ENCODE measurements at regions not wholly inside any gene's neighbourhood (a gene's known extent, or its start where the extent isn't known, plus 50 kb on each side); places are given as distances from the start of the nearest gene placed in this dataset.

- Histone ChIP-seq H3K79me2 (ENCODE audit: insufficient read depth, low read depth, low read length) (no peaks in the 10 kb centered on the region), H3K4me1 (ENCODE audit: insufficient read depth, low read length, poor library complexity, severe bottlenecking) (no peaks in the 10 kb centered on the region), H3K27ac (ENCODE audit: low read depth, low read length, poor library complexity, severe bottlenecking) (no peak overlapping the region), H3K9me3 (ENCODE audit: low read length) (no peaks in the 10 kb centered on the region), H3K9me2 (ENCODE audit: insufficient read depth, low read length) (no peaks in the 10 kb centered on the region), H3K4me2 (ENCODE audit: low read length) (no peak overlapping the region), H3K4me3 (ENCODE audit: low read depth, low read length, poor library complexity, severe bottlenecking) (no peak overlapping the region), H2AFZ (ENCODE audit: low read length) (no peak overlapping the region), H3K36me3 (ENCODE audit: insufficient read depth, low read length) (no peaks in the 10 kb centered on the region), H4K20me1 (ENCODE audit: insufficient read depth, low read length) (no peaks in the 10 kb centered on the region)
- TF ChIP-seq EZH2phosphoT487 (IDR thresholded peaks at IDR 0.05; ENCODE audit: borderline replicate concordance, low read depth, low read length) = no peak
- TF ChIP-seq CTCF (conservative IDR thresholded peaks at IDR 0.05; ENCODE audit: low read length) = no peak
- ChIA-PET CTCF (ENCODE audit: unreplicated experiment) (no interaction called here), POLR2A (no interaction called here)
- no peak for DNase-seq (ENCODE audit: low spot score)
- intact Hi-C loops (cut with micrococcal nuclease; ENCODE audit: unreplicated experiment) = no loop called here
- no TSS peak for BruUV-seq (replicated peaks)
Observed at GRCh38 chrY:7701676-7702075, 790.1 kb upstream of the AMELY start.

GRCh38 chrY:7697506-7697905 lies 786.0 kb upstream of the AMELY start:
- TF ChIP-seq EZH2phosphoT487 (IDR thresholded peaks at IDR 0.05; ENCODE audit: borderline replicate concordance, low read depth, low read length) = no peak
- no peak for TF ChIP-seq CTCF (conservative IDR thresholded peaks at IDR 0.05; ENCODE audit: low read length)
- no peaks in the 10 kb centered on the region for H3K36me3 ChIP-seq (ENCODE audit: insufficient read depth, low read length)
- no peaks in the 10 kb centered on the region for H3K9me3 ChIP-seq (ENCODE audit: low read length)
- H4K20me1 ChIP-seq (ENCODE audit: insufficient read depth, low read length) = no peaks in the 10 kb centered on the region
- DNase-seq (ENCODE audit: low spot score) = no peak
- no peak overlapping the region for H3K27ac ChIP-seq (ENCODE audit: low read depth, low read length, poor library complexity, severe bottlenecking)
- intact Hi-C loops (cut with micrococcal nuclease; ENCODE audit: unreplicated experiment) = loop anchor here (2.0 kb wide), 1 partner anchor 15 kb away; no protein-coding TSS in a partner anchor
- H3K9me2 ChIP-seq (ENCODE audit: insufficient read depth, low read length) = no peaks in the 10 kb centered on the region
- no peaks in the 10 kb centered on the region for H3K79me2 ChIP-seq (ENCODE audit: insufficient read depth, low read depth, low read length)
- no TSS peak for BruUV-seq (replicated peaks)
- CTCF ChIA-PET (ENCODE audit: unreplicated experiment) = no interaction called here
- H3K4me2 ChIP-seq (ENCODE audit: low read length) = no peak overlapping the region
- no peak overlapping the region for H3K4me3 ChIP-seq (ENCODE audit: low read depth, low read length, poor library complexity, severe bottlenecking)
- no peak overlapping the region for H2AFZ ChIP-seq (ENCODE audit: low read length)
- POLR2A ChIA-PET = interaction anchor here (0.8 kb wide), 1 partner anchor 110 kb away, joined by 3 read pairs; no protein-coding TSS in a partner anchor
- no peaks in the 10 kb centered on the region for H3K4me1 ChIP-seq (ENCODE audit: insufficient read depth, low read length, poor library complexity, severe bottlenecking)

- BruUV-seq (replicated peaks) = no TSS peak
- no peak overlapping the region for H3K4me3 ChIP-seq (ENCODE audit: low read depth, low read length, poor library complexity, severe bottlenecking)
- CTCF ChIA-PET (ENCODE audit: unreplicated experiment) = no interaction called here
Observed at GRCh38 chrY:7692701-7693100, 781.1 kb upstream of the AMELY start.

More at GRCh38 chrY:7692701-7693100, 781.1 kb upstream of the AMELY start:
- intact Hi-C loops (cut with micrococcal nuclease; ENCODE audit: unreplicated experiment) = no loop called here
- H3K9me2 ChIP-seq (ENCODE audit: insufficient read depth, low read length) = no peaks in the 10 kb centered on the region
- H4K20me1 ChIP-seq (ENCODE audit: insufficient read depth, low read length) = no peaks in the 10 kb centered on the region
- no peaks in the 10 kb centered on the region for H3K36me3 ChIP-seq (ENCODE audit: insufficient read depth, low read length)
- no peak overlapping the region for H3K4me2 ChIP-seq (ENCODE audit: low read length)
- TF ChIP-seq EZH2phosphoT487 (IDR thresholded peaks at IDR 0.05; ENCODE audit: borderline replicate concordance, low read depth, low read length) (no peak), CTCF (conservative IDR thresholded peaks at IDR 0.05; ENCODE audit: low read length) (no peak)
- no peaks in the 10 kb centered on the region for H3K9me3 ChIP-seq (ENCODE audit: low read length)
- no peaks in the 10 kb centered on the region for H3K79me2 ChIP-seq (ENCODE audit: insufficient read depth, low read depth, low read length)
- no peak overlapping the region for H2AFZ ChIP-seq (ENCODE audit: low read length)
- DNase-seq (ENCODE audit: low spot score) = no peak
- no peak overlapping the region for H3K27ac ChIP-seq (ENCODE audit: low read depth, low read length, poor library complexity, severe bottlenecking)
- POLR2A ChIA-PET = no interaction called here
- H3K4me1 ChIP-seq (ENCODE audit: insufficient read depth, low read length, poor library complexity, severe bottlenecking) = no peaks in the 10 kb centered on the region

All from OCI-LY7 (cell line).